ENCODE measurements at regions not wholly inside any gene's neighbourhood (a gene's known extent, or its start where the extent isn't known, plus 50 kb on each side); places are given as distances from the start of the nearest gene placed in this dataset.

DNA sequence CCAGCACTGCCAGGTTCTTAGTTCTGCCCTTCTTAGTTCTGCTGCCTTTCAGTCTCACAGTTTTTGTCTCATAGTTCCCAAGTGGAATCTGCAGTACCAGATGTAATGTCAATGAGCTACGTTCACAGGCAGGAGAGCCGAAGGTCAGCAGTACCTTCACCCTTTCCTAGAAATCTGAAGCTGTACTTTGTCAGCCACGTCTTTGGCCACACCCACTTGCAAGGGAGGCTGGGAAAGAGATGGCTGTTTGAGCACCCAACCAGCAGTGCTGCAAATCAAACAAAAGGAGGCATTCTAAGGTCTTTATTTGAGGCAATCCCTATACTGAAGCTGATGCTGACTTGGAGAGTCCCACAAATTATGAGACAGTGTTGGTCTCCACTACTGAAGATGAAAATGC is 199.1 kb upstream of the NPY2R start:
- no peak for TF ChIP-seq ISL1 (CRISPR knock-in tag; IDR thresholded peaks at IDR 0.05)
- no peak for TF ChIP-seq TCF4 (CRISPR knock-in tag; IDR thresholded peaks at IDR 0.05; ENCODE audit: borderline replicate concordance)
- TF ChIP-seq, protein P1, sequence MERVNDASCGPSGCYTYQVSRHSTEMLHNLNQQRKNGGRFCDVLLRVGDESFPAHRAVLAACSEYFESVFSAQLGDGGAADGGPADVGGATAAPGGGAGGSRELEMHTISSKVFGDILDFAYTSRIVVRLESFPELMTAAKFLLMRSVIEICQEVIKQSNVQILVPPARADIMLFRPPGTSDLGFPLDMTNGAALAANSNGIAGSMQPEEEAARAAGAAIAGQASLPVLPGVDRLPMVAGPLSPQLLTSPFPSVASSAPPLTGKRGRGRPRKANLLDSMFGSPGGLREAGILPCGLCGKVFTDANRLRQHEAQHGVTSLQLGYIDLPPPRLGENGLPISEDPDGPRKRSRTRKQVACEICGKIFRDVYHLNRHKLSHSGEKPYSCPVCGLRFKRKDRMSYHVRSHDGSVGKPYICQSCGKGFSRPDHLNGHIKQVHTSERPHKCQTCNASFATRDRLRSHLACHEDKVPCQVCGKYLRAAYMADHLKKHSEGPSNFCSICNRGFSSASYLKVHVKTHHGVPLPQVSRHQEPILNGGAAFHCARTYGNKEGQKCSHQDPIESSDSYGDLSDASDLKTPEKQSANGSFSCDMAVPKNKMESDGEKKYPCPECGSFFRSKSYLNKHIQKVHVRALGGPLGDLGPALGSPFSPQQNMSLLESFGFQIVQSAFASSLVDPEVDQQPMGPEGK (CRISPR knock-in tag; IDR thresholded peaks at IDR 0.05; ENCODE audit: borderline replicate concordance), result no peak
- no peak for TF ChIP-seq PPARA (CRISPR knock-in tag; IDR thresholded peaks at IDR 0.05; ENCODE audit: borderline replicate concordance)
- TF ChIP-seq, protein P2, sequence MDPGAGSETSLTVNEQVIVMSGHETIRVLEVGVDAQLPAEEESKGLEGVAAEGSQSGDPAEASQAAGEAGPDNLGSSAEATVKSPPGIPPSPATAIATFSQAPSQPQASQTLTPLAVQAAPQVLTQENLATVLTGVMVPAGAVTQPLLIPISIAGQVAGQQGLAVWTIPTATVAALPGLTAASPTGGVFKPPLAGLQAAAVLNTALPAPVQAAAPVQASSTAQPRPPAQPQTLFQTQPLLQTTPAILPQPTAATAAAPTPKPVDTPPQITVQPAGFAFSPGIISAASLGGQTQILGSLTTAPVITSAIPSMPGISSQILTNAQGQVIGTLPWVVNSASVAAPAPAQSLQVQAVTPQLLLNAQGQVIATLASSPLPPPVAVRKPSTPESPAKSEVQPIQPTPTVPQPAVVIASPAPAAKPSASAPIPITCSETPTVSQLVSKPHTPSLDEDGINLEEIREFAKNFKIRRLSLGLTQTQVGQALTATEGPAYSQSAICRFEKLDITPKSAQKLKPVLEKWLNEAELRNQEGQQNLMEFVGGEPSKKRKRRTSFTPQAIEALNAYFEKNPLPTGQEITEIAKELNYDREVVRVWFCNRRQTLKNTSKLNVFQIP (CRISPR knock-in tag; IDR thresholded peaks at IDR 0.05; ENCODE audit: borderline replicate concordance, low read depth), result no peak
- TF ChIP-seq CSDC2 (CRISPR knock-in tag; IDR thresholded peaks at IDR 0.05), result no peak
- TF ChIP-seq, protein P3, sequence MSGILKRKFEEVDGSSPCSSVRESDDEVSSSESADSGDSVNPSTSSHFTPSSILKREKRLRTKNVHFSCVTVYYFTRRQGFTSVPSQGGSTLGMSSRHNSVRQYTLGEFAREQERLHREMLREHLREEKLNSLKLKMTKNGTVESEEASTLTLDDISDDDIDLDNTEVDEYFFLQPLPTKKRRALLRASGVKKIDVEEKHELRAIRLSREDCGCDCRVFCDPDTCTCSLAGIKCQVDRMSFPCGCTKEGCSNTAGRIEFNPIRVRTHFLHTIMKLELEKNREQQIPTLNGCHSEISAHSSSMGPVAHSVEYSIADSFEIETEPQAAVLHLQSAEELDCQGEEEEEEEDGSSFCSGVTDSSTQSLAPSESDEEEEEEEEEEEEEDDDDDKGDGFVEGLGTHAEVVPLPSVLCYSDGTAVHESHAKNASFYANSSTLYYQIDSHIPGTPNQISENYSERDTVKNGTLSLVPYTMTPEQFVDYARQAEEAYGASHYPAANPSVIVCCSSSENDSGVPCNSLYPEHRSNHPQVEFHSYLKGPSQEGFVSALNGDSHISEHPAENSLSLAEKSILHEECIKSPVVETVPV (CRISPR knock-in tag; IDR thresholded peaks at IDR 0.05), result no peak
- TF ChIP-seq ZNF70 (CRISPR knock-in tag; IDR thresholded peaks at IDR 0.05), result no peak
- no peak for TF ChIP-seq BACH2 (CRISPR knock-in tag; IDR thresholded peaks at IDR 0.05; ENCODE audit: borderline replicate concordance)

Data from SK-N-SH treated with all-trans-retinoic acid at 6 μM for 48 hours (cell line).